Astrocyte (in vitro differentiated cells and primary cell): ENCODE measurements at regions not wholly inside any gene's neighbourhood (a gene's known extent, or its start where the extent isn't known, plus 50 kb on each side); places are given as distances from the start of the nearest gene placed in this dataset.

Experiments used
- DNase-seq: peaks from one replicate; pipeline ENCODE4 v3.0.0-alpha.2; 2010; ENCODE audit warnings: low read depth
- FAIRE-seq: peaks from 2 replicates; lab custom pipeline; 2011; peaks lifted over from hg19 to GRCh38; lab: Jason Lieb, UNC
- H2AFZ ChIP-seq: 2 replicates; pipeline ENCODE4 v1.6.0; 2012; ENCODE audit warnings: low read depth, low read length, inconsistent platforms
- H3K27ac ChIP-seq: 2 replicates; pipeline ENCODE4 v1.5.1; 2011; ENCODE audit warnings: low read depth, low read length, inconsistent platforms
- H3K27me3 ChIP-seq: 2 replicates; pipeline ENCODE4 v1.6.0; 2011; ENCODE audit warnings: low read length, inconsistent platforms; ENCODE audit not compliant: insufficient read depth
- H3K36me3 ChIP-seq: 2 replicates; pipeline ENCODE4 v1.5.1; 2011; ENCODE audit warnings: low read length, inconsistent platforms; ENCODE audit not compliant: insufficient read depth
- H3K4me1 ChIP-seq: 2 replicates; pipeline ENCODE4 v1.5.1; 2011; ENCODE audit warnings: low read length, inconsistent platforms; ENCODE audit not compliant: insufficient read depth
- H3K4me2 ChIP-seq: 2 replicates; pipeline ENCODE4 v1.6.0; 2012; ENCODE audit warnings: low read length, inconsistent platforms
- H3K4me3 ChIP-seq: 2 replicates; pipeline ENCODE4 v1.5.1; 2011; ENCODE audit warnings: low read depth, mild to moderate bottlenecking, low read length, inconsistent platforms; ENCODE audit not compliant: insufficient read depth
- H3K79me2 ChIP-seq: 2 replicates; pipeline ENCODE4 v1.6.0; 2012; ENCODE audit warnings: mild to moderate bottlenecking, low read length, inconsistent platforms; ENCODE audit not compliant: insufficient read depth
- H3K9ac ChIP-seq: 2 replicates; pipeline ENCODE4 v1.6.0; 2012; ENCODE audit warnings: mild to moderate bottlenecking, low read length, inconsistent platforms
- H3K9me3 ChIP-seq: 2 replicates; pipeline ENCODE4 v1.5.1; 2012; ENCODE audit warnings: low read depth, mild to moderate bottlenecking, low read length, inconsistent platforms; ENCODE audit not compliant: insufficient read depth
- H4K20me1 ChIP-seq: 2 replicates; pipeline ENCODE4 v1.6.0; 2012; ENCODE audit warnings: low read length, inconsistent platforms; ENCODE audit not compliant: insufficient read depth
- H3K27ac Mint-ChIP-seq: one replicate; pipeline ENCODE4 v1.8.0; 2021; ENCODE audit warnings: mild to moderate bottlenecking, mixed read lengths; ENCODE audit not compliant: unreplicated experiment
- H3K27me3 Mint-ChIP-seq: one replicate; pipeline ENCODE4 v1.8.0; 2021; ENCODE audit warnings: low read depth, mixed read lengths; ENCODE audit not compliant: unreplicated experiment
- H3K36me3 Mint-ChIP-seq: one replicate; pipeline ENCODE4 v1.8.0; 2021; ENCODE audit warnings: low read depth, mixed read lengths; ENCODE audit not compliant: unreplicated experiment
- H3K4me1 Mint-ChIP-seq: one replicate; pipeline ENCODE4 v1.8.0; 2021; ENCODE audit warnings: low read depth, mixed read lengths; ENCODE audit not compliant: unreplicated experiment
- H3K4me3 Mint-ChIP-seq: one replicate; pipeline ENCODE4 v1.8.0; 2021; ENCODE audit warnings: mild to moderate bottlenecking, moderate library complexity, mixed read lengths; ENCODE audit not compliant: unreplicated experiment
- H3K9me3 Mint-ChIP-seq: one replicate; pipeline ENCODE4 v1.8.0; 2021; ENCODE audit warnings: mild to moderate bottlenecking, mixed read lengths; ENCODE audit not compliant: unreplicated experiment
- EZH2 ChIP-seq: IDR thresholded peaks from 2 replicates; pipeline ENCODE4 v1.6.1; 2012; ENCODE audit warnings: mild to moderate bottlenecking, low read length, inconsistent platforms; ENCODE audit not compliant: insufficient read depth
- TF ChIP-seq, protein P1 (sequence below): IDR thresholded peaks from 2 replicates; pipeline ENCODE4 v1.5.1; 2011; ENCODE audit warnings: low read depth, mild to moderate bottlenecking, inconsistent platforms, low read length, moderate library complexity; ENCODE audit not compliant: insufficient read depth

DNA sequence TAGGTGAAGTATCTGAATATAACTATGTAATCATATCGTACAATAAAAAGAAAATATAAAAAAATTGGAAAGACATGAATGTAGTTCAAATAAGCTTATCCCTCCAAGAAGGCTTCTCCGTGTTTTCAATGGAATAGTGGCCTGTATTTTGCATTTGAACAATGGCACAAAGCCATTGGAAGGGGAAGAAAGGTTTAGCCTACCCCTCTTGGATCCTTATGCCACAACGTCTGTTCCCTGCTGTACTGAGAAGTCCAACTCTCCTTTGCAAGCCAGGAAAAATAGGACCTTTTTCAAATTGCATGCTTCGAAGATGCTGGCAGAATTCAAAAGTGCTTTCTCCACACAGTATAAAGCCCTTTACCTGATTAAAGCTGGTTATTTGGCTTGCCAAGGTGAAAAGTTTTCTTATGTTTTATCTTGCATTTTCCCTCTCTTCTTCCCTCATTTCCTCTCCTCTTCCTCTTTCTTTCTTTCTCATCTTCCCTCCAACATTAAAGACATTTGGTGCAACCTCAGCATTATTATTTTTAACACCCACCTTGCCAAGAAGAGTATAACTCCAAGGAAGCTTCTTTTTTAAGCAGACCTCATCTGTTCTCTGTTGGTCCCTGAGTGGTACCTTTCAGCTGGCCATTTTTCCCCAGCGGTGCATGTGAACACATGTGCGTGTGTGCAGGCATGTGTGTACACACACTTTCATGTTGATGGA, 968.6 kb upstream of the RBFOX1 start:
- H3K4me3 Mint-ChIP-seq: no peak overlapping the region
- Histone ChIP-seq H3K27me3 (no peaks in the 10 kb centered on the region), H3K9me3 (peaks cover 2% of the 10 kb centered on the region), H3K27ac (no peak overlapping the region), H3K9ac (no peak overlapping the region), H3K4me2 (no peak overlapping the region), H3K79me2 (no peaks in the 10 kb centered on the region), H2AFZ (no peak overlapping the region), H4K20me1 (no peaks in the 10 kb centered on the region), H3K4me1 (no peaks in the 10 kb centered on the region), H3K4me3 (no peak overlapping the region), H3K36me3 (no peaks in the 10 kb centered on the region)
- no peak for TF ChIP-seq EZH2
- TF ChIP-seq, protein P1, sequence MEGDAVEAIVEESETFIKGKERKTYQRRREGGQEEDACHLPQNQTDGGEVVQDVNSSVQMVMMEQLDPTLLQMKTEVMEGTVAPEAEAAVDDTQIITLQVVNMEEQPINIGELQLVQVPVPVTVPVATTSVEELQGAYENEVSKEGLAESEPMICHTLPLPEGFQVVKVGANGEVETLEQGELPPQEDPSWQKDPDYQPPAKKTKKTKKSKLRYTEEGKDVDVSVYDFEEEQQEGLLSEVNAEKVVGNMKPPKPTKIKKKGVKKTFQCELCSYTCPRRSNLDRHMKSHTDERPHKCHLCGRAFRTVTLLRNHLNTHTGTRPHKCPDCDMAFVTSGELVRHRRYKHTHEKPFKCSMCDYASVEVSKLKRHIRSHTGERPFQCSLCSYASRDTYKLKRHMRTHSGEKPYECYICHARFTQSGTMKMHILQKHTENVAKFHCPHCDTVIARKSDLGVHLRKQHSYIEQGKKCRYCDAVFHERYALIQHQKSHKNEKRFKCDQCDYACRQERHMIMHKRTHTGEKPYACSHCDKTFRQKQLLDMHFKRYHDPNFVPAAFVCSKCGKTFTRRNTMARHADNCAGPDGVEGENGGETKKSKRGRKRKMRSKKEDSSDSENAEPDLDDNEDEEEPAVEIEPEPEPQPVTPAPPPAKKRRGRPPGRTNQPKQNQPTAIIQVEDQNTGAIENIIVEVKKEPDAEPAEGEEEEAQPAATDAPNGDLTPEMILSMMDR: no peak
- H3K36me3 Mint-ChIP-seq: no peaks in the 10 kb centered on the region
- DNase-seq (no peak), FAIRE-seq (no peak)
- H3K27ac Mint-ChIP-seq: no peak overlapping the region
- no peaks in the 10 kb centered on the region for H3K9me3 Mint-ChIP-seq
- H3K27me3 Mint-ChIP-seq: peaks cover 4% of the 10 kb centered on the region
- H3K4me1 Mint-ChIP-seq: no peaks in the 10 kb centered on the region

DNA sequence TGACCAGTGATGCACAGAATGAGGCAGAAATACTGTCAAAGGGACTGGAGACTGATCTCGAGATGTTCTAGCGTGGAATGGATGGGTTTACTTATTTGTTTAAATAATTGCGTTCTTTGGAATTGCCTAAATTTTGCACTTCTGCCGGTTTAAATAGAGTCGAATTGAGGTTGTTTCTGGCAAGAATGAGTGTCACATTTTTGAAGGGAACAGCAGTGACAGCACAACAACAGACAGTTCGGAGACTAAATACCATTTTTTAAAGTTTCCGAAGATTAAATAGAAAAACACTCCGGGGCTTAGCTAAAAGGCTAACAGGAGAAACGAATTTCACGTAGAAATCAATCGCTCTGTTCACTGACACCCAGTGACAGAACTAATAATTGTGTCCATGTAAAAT, 969.2 kb upstream of the RBFOX1 start:
- no peaks in the 10 kb centered on the region for H3K4me1 ChIP-seq
- peaks cover 2% of the 10 kb centered on the region for H3K9me3 ChIP-seq
- H3K4me2 ChIP-seq: no peak overlapping the region
- TF ChIP-seq, protein P1: no peak
- H3K36me3 ChIP-seq: no peaks in the 10 kb centered on the region
- Mint-ChIP-seq H3K36me3 (no peaks in the 10 kb centered on the region), H3K9me3 (no peaks in the 10 kb centered on the region), H3K4me1 (no peaks in the 10 kb centered on the region), H3K27ac (no peak overlapping the region), H3K27me3 (peaks cover 4% of the 10 kb centered on the region), H3K4me3 (no peak overlapping the region)
- FAIRE-seq (no peak), DNase-seq (no peak)
- no peak overlapping the region for H3K27ac ChIP-seq
- H4K20me1 ChIP-seq: no peaks in the 10 kb centered on the region
- no peak overlapping the region for H2AFZ ChIP-seq
- H3K79me2 ChIP-seq: no peaks in the 10 kb centered on the region
- H3K9ac ChIP-seq: no peak overlapping the region
- no peaks in the 10 kb centered on the region for H3K27me3 ChIP-seq
- no peak overlapping the region for H3K4me3 ChIP-seq

DNA sequence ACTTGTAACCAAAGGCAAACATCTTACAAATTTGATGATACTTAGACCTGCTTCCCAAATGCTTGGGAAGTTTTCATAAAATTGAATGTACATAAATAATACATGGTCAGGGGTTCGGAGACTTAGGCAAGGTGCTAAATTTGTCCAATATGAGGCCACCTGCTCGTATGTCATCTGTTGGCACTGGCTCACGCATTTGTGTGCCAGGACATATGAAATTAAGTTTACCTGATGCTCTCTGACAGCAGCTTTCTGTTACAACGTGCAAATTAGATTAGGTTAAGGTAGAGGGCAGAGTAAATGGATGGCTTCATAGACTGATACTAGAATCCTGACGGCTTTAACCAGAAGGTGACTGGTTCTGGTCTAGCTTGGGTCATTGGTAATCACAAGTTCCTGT, 970.3 kb upstream of the RBFOX1 start:
- H3K27ac Mint-ChIP-seq: no peak overlapping the region
- FAIRE-seq (no peak), DNase-seq (no peak)
- no peaks in the 10 kb centered on the region for H3K4me1 Mint-ChIP-seq
- H3K4me3 Mint-ChIP-seq: no peak overlapping the region
- no peaks in the 10 kb centered on the region for H3K9me3 Mint-ChIP-seq
- Histone ChIP-seq H3K4me1 (no peaks in the 10 kb centered on the region), H3K9me3 (peaks cover 2% of the 10 kb centered on the region), H2AFZ (no peak overlapping the region), H3K4me2 (no peak overlapping the region), H3K36me3 (no peaks in the 10 kb centered on the region), H3K27ac (no peak overlapping the region), H3K79me2 (no peaks in the 10 kb centered on the region), H3K27me3 (no peaks in the 10 kb centered on the region), H4K20me1 (no peaks in the 10 kb centered on the region), H3K9ac (no peak overlapping the region), H3K4me3 (no peak overlapping the region)
- no peaks in the 10 kb centered on the region for H3K36me3 Mint-ChIP-seq
- no peak for TF ChIP-seq EZH2
- TF ChIP-seq, protein P1: no peak
- peaks cover 4% of the 10 kb centered on the region for H3K27me3 Mint-ChIP-seq
